ENCODE measurements at regions not wholly inside any gene's neighbourhood (a gene's known extent, or its start where the extent isn't known, plus 50 kb on each side); places are given as distances from the start of the nearest gene placed in this dataset.
"Not testable (repeated sequence)": the region's sequence is repeated elsewhere in the genome, so short reads cannot be mapped to it uniquely, and the experiment has no call there.

DNA sequence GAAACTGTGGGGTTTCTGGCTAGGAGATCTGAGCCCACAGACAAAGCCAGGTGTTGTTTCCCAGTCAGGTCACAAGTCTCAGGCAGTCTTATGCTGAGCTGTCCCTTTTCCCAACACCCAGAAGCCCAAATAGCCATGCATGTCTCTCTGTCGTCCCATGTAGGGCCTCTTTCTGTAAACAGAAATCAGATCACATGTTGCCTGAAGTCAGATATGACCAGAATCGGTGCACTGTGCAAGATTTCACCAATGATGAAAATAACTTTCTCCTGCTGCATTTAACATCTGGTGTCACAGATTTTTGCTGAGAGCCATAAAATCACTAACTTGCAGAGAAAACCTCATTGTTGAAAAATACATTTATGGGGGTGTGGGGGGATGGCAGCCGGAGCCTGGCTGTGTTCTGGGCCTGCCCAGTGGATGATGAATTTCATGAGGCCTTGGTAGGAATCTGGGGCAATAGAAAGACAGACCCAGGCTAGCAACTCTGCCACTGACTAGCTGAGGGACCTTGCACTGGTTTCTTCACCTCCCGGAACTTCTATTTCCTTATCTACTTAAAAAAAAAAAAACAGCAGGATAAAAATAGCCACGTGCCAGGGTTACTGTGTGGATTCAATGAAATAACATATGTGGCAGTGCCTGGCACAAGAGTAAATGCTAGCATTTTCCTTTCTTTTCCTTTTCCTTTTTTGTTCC is 158.8 kb upstream of the NFIA start:
- Mint-ChIP-seq H3K4me3 (no peak overlapping the region), H3K27me3 (ENCODE audit: low read depth) (no peaks in the 10 kb centered on the region), H3K4me1 (ENCODE audit: low read depth) (no peaks in the 10 kb centered on the region), H3K36me3 (ENCODE audit: low read depth) (no peaks in the 10 kb centered on the region), H3K9me3 (no peaks in the 10 kb centered on the region), H3K27ac (no peak overlapping the region)

- no peaks in the 10 kb centered on the region for H3K4me1 Mint-ChIP-seq (ENCODE audit: low read depth)
- H3K4me3 Mint-ChIP-seq = no peak overlapping the region
- H3K27ac Mint-ChIP-seq = no peak overlapping the region
- no peaks in the 10 kb centered on the region for H3K9me3 Mint-ChIP-seq
- no peaks in the 10 kb centered on the region for H3K36me3 Mint-ChIP-seq (ENCODE audit: low read depth)
- H3K27me3 Mint-ChIP-seq (ENCODE audit: low read depth) = no peaks in the 10 kb centered on the region
These were observed 160.1 kb upstream of the NFIA start for GRCh38 chr1:60922304-60922703.

DNA sequence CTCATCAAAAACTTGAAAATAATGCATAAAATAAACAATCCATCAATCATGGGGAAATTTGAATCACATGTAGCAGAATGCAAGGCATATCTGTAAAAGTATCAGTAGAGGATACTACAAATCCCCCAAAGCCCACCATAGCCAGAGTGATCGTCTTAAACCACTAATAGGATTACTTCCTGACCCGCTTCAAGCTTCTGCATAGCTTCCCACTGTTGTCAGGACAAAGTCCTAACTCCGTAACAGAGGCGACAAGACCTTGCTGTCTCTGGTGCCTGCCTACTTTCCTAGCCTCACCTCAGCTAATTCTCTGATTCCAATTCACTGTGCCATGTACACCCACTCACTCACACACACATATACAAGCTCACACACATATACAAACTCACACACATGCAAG is 161.2 kb upstream of the NFIA start:
- Mint-ChIP-seq H3K27ac (no peak overlapping the region), H3K4me1 (ENCODE audit: low read depth) (no peaks in the 10 kb centered on the region), H3K4me3 (no peak overlapping the region), H3K9me3 (no peaks in the 10 kb centered on the region), H3K27me3 (ENCODE audit: low read depth) (no peaks in the 10 kb centered on the region), H3K36me3 (ENCODE audit: low read depth) (no peaks in the 10 kb centered on the region)

GRCh38 chr1:60920561-60920960 is 161.8 kb upstream of the NFIA start:
- Mint-ChIP-seq H3K4me3 (no peak overlapping the region), H3K27me3 (ENCODE audit: low read depth) (no peaks in the 10 kb centered on the region), H3K27ac (no peak overlapping the region), H3K9me3 (no peaks in the 10 kb centered on the region), H3K4me1 (ENCODE audit: low read depth) (no peaks in the 10 kb centered on the region), H3K36me3 (ENCODE audit: low read depth) (no peaks in the 10 kb centered on the region)

- Mint-ChIP-seq H3K27me3 (ENCODE audit: low read depth) (no peaks in the 10 kb centered on the region), H3K9me3 (no peaks in the 10 kb centered on the region), H3K27ac (no peak overlapping the region), H3K4me3 (no peak overlapping the region), H3K4me1 (ENCODE audit: low read depth) (no peaks in the 10 kb centered on the region), H3K36me3 (ENCODE audit: low read depth) (no peaks in the 10 kb centered on the region)
These were observed 163.5 kb upstream of the NFIA start for GRCh38 chr1:60918867-60919266.

GRCh38 chr1:60916906-60917305 is 165.5 kb upstream of the NFIA start:
- Mint-ChIP-seq H3K9me3 (no peaks in the 10 kb centered on the region), H3K4me3 (no peak overlapping the region), H3K27me3 (ENCODE audit: low read depth) (no peaks in the 10 kb centered on the region), H3K36me3 (ENCODE audit: low read depth) (no peaks in the 10 kb centered on the region), H3K27ac (no peak overlapping the region), H3K4me1 (ENCODE audit: low read depth) (no peaks in the 10 kb centered on the region)

DNA sequence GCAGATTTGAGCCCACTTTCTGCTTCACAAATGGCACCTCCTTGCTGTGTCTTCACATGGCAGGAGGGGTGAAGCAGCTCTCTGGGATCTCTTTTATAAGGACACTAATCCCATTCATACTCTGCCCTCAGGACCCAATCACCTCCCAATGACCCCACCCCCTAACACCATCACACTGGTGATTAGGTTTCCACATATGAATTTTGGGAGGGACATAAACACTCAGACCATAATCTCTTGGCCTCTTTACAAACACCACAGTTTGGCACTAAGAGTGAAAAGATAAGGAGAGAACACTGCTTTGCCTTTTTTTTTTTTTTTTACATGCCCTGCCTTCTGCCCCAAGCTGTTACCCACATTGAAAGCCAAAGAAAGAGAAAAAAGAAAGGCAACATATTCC is 166.2 kb upstream of the NFIA start:
- H3K9me3 Mint-ChIP-seq = no peaks in the 10 kb centered on the region
- no peak overlapping the region for H3K4me3 Mint-ChIP-seq
- no peaks in the 10 kb centered on the region for H3K27me3 Mint-ChIP-seq (ENCODE audit: low read depth)
- no peaks in the 10 kb centered on the region for H3K36me3 Mint-ChIP-seq (ENCODE audit: low read depth)
- no peaks in the 10 kb centered on the region for H3K4me1 Mint-ChIP-seq (ENCODE audit: low read depth)
- no peak overlapping the region for H3K27ac Mint-ChIP-seq

DNA sequence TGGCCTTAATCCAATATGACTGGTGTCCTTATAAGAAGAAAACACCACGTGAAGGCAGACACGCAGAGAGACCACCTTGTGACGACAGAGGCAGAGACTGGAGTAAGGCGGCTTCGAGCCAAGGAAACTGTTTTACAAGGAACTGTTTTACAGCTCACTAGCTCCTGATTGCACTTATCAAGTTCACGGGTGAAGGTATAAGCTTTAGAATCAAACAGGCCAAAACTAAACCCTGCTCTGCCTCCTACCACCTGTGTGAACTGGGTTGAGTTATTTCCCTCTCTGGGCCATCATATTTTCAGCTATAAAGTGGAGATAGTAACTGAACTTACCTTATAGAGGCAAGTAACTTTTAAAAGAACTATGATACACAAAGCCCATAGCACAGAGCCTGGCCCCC is 166.9 kb upstream of the NFIA start:
- H3K4me3 Mint-ChIP-seq = no peak overlapping the region
- no peaks in the 10 kb centered on the region for H3K36me3 Mint-ChIP-seq (ENCODE audit: low read depth)
- no peaks in the 10 kb centered on the region for H3K9me3 Mint-ChIP-seq
- H3K27ac Mint-ChIP-seq = no peak overlapping the region
- H3K27me3 Mint-ChIP-seq (ENCODE audit: low read depth) = no peaks in the 10 kb centered on the region
- no peaks in the 10 kb centered on the region for H3K4me1 Mint-ChIP-seq (ENCODE audit: low read depth)

DNA sequence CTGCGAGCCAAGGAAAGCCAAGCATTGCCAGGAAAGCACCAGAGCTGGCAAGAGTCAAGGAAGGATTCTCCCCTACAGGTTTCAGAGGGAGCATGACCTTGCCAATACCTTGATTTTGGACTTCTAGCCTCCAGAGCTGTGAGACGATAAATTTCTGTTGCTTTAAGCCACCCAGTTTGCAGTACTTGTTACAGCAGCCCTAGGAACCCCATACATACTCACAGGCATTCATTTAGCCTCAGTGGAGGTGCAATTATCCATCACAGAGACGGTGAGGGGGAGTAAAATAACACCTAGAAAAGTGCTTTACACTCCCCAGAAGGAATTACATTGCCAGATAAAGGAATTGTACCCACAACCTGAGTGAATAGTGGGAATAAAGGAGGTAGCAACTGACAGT is 167.4 kb upstream of the NFIA start:
- Mint-ChIP-seq H3K4me3 (no peak overlapping the region), H3K9me3 (no peaks in the 10 kb centered on the region), H3K4me1 (ENCODE audit: low read depth) (no peaks in the 10 kb centered on the region), H3K27me3 (ENCODE audit: low read depth) (no peaks in the 10 kb centered on the region), H3K36me3 (ENCODE audit: low read depth) (no peaks in the 10 kb centered on the region), H3K27ac (no peak overlapping the region)

- not testable (repeated sequence) for H3K4me1 Mint-ChIP-seq (ENCODE audit: low read depth); H3K4me3 Mint-ChIP-seq; H3K36me3 Mint-ChIP-seq (ENCODE audit: low read depth); H3K27ac Mint-ChIP-seq; H3K9me3 Mint-ChIP-seq; H3K27me3 Mint-ChIP-seq (ENCODE audit: low read depth)
These were observed 168.7 kb upstream of the NFIA start for GRCh38 chr1:60913708-60914107.

GRCh38 chr1:60913039-60913438 is 169.3 kb upstream of the NFIA start:
- Mint-ChIP-seq H3K4me1 (ENCODE audit: low read depth) (no peaks in the 10 kb centered on the region), H3K36me3 (ENCODE audit: low read depth) (no peaks in the 10 kb centered on the region), H3K27me3 (ENCODE audit: low read depth) (peaks cover 3% of the 10 kb centered on the region), H3K9me3 (no peaks in the 10 kb centered on the region), H3K4me3 (no peak overlapping the region), H3K27ac (no peak overlapping the region)

GRCh38 chr1:60911966-60912697 is 170.2 kb upstream of the NFIA start:
- H3K36me3 Mint-ChIP-seq (ENCODE audit: low read depth) = no peaks in the 10 kb centered on the region
- H3K4me3 Mint-ChIP-seq = no peak overlapping the region
- peaks cover 3% of the 10 kb centered on the region for H3K27me3 Mint-ChIP-seq (ENCODE audit: low read depth)

DNA sequence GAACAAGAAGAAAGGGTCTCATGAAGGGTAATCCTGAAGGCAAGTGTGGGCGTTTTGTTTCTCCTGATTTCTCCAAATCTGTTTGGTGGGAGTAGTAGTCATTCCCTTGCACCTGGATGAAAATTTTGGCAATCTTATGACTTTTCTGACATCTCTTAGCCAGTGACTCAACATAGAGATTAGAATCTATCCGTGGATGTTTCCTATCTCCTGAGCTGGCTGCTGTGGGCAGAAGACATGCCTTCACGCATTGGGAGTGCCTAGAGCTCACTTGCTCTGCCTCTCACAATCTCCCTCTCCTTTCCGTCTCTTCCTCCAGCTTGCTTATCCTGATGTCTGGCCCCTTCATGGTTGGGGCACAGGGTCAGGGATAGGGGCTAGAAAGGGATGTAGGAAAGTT is 174.2 kb upstream of the NFIA start:
- Mint-ChIP-seq H3K27ac (no peak overlapping the region), H3K4me1 (ENCODE audit: low read depth) (no peaks in the 10 kb centered on the region), H3K36me3 (ENCODE audit: low read depth) (no peaks in the 10 kb centered on the region), H3K27me3 (ENCODE audit: low read depth) (peaks cover 14% of the 10 kb centered on the region), H3K9me3 (no peaks in the 10 kb centered on the region), H3K4me3 (no peak overlapping the region)

More at GRCh38 chr1:60911966-60912697, 170.2 kb upstream of the NFIA start:
- Mint-ChIP-seq H3K9me3 (no peaks in the 10 kb centered on the region), H3K4me1 (ENCODE audit: low read depth) (no peaks in the 10 kb centered on the region), H3K27ac (no peak overlapping the region)

DNA sequence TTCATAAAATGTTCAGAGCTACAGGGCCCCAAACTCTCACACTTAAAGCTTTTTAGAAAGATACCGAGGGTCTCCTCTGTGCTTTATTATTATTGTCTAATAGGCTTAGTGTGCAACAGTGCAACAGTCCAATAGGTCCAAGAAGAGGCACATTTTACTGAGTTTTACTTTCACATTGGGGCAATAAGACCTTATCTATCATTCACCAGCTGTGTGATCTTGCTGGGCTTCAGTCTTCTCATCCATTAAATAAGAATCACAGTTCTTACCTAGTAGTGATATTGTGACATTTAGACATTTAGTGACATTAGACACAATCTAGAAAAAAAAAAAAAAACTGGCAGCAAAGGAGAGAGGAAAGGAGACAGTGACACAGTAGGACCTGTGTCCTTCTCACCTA is 175.8 kb upstream of the NFIA start:
- Mint-ChIP-seq H3K4me1 (ENCODE audit: low read depth) (no peaks in the 10 kb centered on the region), H3K9me3 (no peaks in the 10 kb centered on the region), H3K36me3 (ENCODE audit: low read depth) (no peaks in the 10 kb centered on the region), H3K27ac (no peak overlapping the region), H3K27me3 (ENCODE audit: low read depth) (peaks cover 14% of the 10 kb centered on the region), H3K4me3 (no peak overlapping the region)

DNA sequence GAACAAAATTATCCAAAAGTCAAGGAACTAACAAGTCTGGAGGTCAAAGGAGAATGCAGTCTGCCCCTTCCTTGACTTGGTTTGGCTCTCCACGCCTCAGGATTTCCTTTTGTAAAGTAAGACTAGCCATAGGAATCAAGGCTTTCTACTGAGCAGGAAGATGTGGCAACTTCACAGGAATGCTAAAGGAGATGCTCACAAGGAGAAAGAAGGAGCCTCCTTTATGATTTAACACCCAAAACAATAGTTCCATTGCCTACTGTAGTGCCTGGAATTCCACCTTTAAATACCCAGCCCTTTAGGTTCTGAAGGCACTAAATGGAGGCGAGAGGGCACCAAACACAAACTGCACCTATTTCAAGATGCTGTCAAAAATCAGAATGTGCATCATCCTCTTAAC is 176.3 kb upstream of the NFIA start:
- Mint-ChIP-seq H3K4me1 (ENCODE audit: low read depth) (no peaks in the 10 kb centered on the region), H3K27me3 (ENCODE audit: low read depth) (peaks cover 14% of the 10 kb centered on the region), H3K36me3 (ENCODE audit: low read depth) (no peaks in the 10 kb centered on the region), H3K4me3 (no peak overlapping the region), H3K9me3 (no peaks in the 10 kb centered on the region), H3K27ac (no peak overlapping the region)

All from T-helper 1 cell treated with Interleukin-12 subunit alpha and Interleukin-12 subunit beta and Interleukin-4 antibody, amounts not matched to agents 30 μg/mL and 1 μg/mL, for 36 hours (primary cell).